GM19328 (cell line): ENCODE measurements at regions not wholly inside any gene's neighbourhood (a gene's known extent, or its start where the extent isn't known, plus 50 kb on each side); places are given as distances from the start of the nearest gene placed in this dataset.
"Not testable (repeated sequence)": the region's sequence is repeated elsewhere in the genome, so short reads cannot be mapped to it uniquely, and the experiment has no call there.

Source experiments
- ATAC-seq: cut with Tn5 transposase; IDR thresholded peaks from one replicate; pipeline ENCODE4 v1.9.1; 2021; ENCODE audit warnings: mild to moderate bottlenecking, moderate library complexity; ENCODE audit not compliant: unreplicated experiment

DNA sequence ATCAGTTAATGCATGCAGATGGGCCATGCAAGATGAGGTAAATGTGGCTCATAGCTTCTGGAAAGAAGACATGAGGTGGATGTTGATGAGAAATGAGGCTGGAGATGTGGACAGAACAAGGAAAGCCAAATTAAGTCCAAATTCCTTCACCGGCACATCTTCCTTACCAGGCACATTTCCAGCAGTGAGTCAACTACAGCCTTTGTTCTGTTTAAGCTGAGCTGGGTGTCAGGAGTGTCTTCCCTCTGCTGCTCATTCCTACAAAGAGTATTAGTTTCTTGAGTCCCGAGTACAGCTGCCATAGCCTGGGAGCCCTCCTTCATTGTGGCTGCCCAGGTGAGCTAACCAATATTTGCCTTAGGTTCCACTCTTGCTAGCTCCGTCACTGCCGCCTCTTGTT lies 945.0 kb downstream of the SLC4A3 start:
- ATAC-seq = no peak

DNA sequence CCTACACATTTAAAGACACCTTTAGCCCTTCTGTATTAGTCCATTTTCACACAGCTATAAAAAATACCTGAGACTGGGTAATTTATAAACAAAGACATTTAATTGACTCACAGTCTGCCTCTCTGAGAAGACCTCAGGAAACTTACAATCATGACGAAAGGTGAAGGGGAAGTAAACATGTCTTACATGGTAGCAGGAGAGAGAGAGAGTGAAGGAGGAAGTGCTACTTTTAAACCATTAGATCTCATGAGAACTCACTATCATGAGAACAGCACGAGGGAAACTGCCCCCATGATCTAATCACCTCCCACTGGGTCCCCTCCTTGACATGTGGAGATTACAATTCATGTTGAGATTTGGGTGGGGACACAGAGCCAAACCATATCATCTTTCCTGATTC lies 946.6 kb downstream of the SLC4A3 start:
- ATAC-seq = no peak

DNA sequence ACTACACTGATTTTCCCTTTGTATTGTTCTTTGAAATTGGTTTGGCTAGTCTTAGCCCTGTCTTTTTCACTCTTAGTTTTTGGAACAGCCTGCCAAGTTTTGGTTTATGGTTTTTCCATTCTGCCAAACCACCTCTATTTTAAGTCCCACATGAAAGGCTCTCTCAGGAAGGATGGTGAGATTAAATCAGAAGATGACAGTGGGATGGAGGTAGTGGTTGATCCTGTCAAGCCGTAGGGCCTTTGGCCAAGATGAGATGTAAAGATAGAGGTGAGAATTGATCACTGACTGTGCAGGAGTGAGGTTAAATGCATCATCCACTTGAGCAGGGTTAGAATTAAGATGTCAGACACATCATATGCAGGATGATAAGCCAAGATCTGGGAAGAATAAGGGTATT lies 948.5 kb downstream of the SLC4A3 start:
- ATAC-seq = no peak

DNA sequence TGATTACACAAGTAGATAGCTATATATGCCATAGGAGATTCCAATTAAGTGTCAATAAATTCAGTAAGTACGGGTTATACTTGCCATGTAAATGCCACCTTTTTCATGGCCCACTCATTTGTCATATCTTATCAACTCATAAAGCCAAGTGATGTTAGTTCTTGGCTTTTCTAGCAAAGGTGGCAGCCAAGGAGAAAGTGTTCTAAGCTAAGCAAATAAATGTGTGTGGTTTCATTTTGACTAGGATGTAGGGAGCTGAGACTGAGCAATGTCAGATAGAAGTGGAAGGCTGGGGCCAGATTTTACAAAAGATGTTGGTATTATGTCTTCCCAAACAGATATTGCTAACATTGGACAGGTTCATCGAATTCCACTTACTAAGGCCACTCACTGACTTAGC lies 952.0 kb downstream of the SLC4A3 start:
- ATAC-seq = no peak

DNA sequence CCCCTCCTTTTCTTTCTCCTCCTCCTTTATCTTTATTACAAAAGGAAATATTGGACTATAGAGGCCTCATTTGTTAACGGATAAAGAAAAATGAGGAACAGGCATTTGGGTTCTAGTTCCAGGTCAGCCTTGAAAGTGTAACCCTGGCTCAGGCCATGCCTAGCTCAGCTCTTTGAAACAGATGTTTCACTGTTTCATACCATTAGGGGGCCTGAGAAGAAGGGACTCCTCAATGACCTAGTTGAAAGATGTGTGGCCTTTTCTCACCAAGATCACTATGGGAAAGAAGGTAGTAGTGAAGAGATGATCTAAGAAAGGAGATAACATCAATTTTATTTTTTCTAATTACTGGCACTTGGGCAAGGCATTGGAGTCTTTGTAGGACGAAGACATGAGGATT lies 952.7 kb downstream of the SLC4A3 start:
- ATAC-seq = no peak

DNA sequence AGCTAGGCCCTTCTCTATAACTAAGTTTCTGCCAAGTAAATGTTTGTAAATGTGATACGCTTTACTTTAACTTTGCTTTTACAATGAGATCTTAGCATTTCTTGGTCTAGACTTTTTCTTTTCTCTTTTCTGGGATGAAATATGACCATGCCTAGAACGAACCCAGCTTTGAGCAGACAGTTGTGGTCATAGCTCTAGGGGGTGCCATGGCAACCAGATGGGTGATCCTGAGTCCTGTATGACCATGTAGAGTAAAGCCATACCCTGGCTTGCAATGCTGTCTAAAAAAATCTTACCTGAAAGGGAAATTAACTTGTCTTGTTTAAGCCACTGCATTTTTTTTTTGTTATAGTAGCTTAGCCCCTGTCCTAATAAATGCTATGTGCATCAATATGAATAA lies 956.3 kb downstream of the SLC4A3 start:
- no peak for ATAC-seq

DNA sequence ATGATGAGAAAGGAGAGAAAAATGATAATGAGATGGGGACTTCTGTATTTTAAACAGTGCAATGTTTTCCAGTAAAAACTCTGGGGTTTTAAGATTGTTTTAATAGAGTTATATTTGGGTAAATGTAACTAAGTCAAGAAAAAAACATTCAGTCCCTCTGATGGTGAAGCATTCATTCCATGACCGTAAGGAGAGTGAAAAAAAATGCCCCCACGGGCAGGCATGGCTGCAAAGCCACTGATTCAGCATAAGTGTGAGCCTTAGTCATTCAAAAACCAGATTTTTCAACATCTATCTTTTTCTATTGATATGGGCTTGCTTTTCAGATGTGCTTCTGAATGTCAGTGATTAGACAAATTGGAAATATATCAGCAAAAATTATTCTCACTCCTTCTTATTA lies 957.8 kb downstream of the SLC4A3 start:
- no peak for ATAC-seq

DNA sequence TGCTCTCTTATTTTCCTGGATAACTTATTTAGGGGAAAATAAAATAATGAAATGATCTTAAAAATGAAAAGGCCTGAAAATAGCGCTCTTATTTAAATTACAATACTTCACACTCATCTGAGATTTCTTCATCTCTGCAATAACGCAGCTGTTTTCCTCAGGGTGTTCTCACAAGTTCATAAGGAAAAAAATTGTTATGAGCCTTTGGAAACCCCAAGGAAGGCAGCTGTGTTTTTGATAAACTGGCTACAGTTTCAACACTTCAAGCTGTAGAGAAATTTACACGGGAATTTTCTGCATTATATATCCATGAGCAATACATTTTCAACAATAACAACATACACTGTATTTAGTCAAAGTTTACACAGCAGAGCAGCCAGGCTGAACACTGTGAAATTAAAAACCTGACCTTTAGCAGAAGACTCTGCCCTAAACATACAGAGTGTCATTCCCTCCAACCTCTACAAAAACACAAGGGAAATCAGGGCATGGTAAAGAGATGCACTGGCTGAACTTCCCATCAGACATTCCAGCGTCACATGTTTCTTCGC lies 959.6 kb downstream of the SLC4A3 start:
- no peak for ATAC-seq

DNA sequence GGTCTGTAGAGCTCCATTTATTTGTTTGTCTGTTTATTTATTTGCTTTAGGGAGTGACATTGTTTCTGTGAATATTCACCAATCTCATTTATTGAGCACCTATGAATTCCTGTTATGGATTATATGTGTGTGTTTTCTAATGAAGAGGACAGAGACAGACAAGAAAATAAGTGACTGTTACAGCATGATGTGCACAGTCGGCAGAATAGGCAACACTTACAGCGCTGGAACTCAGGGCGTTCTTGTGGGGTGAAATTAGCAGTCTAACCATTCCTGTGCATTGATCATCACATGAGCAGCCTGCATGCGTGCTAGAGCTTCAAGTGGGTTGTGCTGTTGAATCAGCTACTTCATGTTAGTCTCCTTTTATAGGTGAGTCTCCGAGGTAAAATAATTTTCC lies 960.7 kb downstream of the SLC4A3 start:
- no peak for ATAC-seq

DNA sequence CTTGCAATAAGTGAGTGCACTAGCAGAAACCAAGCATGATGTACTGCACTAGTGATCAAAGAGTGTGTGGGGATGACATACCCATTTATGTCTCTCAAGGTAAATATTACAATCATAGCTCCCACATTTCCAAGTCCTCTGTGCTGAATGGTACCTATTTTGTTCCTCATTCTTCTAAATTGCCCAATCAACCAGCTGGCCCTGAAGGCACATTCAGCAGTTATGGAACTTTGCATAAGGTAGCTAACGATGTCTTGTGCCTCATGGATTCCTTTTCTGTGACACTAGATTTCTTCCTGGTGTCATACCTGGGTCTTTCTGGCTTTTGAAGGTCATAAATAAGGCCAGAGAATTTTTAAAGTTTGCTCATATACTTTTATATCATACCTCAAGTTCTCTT lies 963.0 kb downstream of the SLC4A3 start:
- ATAC-seq = no peak

DNA sequence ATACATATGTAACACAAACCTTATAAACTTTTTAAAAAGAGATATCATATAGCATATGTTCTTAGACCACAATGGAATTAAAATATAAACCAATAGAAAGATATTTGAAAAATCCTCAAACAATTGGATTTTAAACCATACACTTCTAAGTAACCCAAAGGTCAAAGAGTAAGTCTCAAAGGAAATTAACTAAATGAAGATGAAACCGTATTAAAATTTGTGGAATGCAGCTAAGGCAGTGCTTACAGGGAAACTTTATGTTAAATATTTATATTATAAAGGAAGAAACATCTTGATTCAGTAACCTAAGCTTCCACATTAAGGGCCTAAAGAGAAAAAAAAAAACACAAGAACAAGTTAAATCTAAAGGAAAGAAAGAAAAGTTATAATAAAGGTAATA lies 966.1 kb downstream of the SLC4A3 start:
- no peak for ATAC-seq

DNA sequence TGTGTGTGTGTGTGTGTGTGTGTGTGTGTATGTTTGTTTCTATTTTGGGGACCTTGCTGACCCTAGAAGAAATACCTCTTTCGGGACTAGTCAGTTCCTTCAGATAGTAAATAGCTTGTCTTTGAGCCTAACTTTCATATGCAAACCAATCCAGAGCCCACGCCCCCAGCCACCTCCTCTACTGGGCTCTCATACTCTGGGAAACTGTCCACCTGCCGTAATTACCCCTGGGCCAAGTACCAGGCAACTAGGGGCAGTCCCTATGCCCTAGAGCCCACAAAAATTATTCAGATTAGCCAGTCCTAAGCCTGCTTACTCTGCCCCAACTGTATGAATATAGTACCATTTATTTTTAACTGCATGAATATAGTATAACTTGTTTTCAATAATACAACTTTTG lies 970.4 kb downstream of the EPHA4 start:
- ATAC-seq = no peak

DNA sequence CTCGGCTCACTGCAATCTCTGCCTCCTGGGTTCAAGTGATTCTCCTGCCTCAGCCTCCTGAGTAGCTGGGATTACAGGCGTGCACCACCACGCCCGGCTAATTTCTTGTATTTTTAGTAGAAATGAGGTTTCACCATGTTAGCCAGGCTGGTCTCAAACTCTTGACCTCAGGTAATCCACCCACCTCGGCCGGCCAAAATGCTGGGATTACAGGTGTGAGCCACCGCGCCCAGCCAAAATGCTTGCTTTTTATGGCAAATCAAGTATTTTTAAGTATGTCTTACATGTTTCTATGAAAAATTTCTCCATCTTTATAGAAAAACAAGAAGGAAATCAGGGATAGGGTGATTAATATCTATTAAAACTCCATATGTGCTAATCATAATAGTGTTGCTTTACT lies 959.1 kb downstream of the EPHA4 start:
- not testable (repeated sequence) for ATAC-seq

DNA sequence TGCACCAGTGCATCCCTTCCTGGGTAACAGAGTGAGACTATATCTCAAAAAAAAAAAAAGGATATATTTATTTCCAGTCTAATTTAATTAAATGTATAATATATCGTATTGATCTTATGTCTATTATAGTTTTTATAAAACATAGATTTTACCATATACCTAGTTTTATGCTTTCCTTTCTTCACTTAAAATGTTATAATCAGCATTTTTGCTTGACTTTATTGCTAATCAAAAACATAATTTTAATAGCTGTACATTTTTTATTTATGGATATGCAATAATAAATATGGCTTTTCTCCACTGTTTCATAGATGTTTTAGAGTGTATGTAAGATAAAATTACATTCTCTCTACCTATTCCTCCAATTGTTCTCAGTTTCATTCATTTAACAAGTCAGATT lies 958.0 kb downstream of the EPHA4 start:
- ATAC-seq = no peak

DNA sequence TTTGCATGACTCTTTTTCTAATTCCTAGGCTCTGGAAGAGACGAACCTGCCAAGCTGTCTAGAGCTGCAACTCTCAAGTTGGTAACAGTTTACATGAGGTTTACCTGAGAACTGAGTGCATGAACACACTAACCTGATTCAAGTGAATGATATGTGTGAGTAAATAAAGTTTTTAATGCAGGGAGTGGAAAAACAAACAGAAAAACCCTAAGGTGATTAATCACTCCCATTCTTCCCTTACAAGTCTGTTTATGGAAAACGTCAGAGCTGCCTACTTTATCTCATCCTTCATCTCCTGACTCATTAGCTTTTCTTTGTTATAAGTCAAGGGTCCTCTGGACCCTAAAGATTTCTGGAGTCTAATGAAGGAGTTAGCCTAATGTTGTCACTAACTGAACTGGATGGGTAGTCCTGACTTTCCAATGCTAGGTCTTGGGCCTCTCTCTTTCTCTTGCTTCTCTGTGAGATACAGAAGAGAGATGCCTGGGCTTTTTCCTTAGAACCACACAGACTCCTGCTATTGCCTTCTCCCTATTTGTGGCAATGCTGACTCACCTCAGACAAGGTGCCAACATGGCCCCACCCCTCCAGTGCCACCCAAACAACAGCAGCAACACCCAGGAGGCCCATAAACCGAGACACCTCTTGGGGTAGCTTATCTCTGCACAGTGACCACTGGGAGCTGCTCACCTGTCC lies 952.4 kb downstream of the EPHA4 start:
- ATAC-seq = no peak

DNA sequence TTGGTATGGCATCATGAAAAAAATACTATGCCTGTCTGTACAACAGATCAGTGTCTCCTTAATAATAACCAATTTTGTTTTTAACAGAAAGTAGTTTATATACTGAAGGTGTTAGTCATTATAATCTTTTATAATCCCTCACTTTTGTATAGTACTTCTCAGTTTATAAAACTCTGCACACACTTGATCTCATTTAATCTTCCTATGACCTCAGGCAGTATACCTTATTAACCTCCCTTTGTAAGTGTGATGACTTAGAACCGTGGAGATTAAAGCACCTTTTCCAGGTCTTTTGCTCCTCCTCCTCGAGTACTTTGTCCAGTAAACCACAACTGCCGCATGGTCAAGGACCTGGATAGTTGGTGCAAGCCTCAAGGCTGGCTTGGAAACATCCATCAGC lies 945.5 kb downstream of the EPHA4 start:
- no peak for ATAC-seq

DNA sequence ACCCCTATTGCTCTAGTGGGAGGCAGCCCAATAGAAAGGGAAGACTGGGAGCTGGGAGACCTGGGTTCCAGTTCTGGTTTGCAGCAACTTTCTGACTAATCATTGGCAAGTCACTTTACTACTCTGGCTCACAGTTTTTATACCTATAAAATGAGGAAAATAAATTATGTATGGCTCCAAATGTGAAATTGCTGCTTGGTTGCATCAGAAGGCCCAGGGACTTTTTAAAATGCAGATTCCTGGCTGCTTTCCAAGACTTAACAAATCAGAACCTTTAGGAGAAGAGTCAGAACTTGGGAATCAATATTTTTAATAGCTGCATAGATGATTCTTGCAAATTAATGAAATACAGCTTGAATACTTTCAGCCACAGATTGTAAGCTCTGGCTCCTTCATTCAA lies 943.9 kb downstream of the EPHA4 start:
- no peak for ATAC-seq

DNA sequence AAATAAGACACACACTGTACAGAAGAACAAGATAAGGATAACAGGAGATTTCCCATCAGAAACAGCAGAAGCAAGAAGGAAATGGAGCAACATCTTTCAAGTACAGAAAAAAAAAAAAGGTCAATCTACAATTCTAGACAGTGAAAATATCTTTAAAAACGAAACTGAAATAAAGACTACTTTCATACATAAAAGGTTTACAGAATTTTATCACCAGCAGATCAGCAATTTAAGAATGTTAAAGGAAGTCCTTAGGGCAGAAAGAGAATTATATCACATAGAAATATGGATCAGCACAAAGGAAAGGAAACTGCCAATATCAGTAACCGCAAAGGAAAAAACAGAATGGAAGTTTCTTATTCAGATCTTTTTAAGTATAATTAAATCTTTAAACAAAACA lies 931.0 kb downstream of the EPHA4 start:
- no peak for ATAC-seq

DNA sequence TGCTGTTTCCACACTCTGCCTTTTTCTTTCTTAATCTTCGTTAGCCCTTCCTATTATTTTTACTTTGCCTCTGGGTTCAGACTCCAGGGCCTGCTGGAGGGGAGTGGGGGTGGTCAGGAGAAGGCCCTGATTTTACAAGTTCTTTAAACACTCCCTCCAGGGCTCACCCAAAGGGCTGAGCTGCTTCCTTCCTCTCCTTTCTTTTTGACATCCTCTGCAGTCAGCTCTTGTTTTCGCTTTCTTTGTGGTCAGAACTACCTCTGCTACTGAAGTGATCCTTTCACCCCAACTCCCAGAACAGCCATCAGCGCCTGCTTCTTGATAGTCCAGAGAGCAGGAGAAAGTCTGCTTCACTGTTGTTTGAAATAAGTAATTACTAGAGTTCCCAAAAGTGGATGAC lies 925.7 kb downstream of the EPHA4 start:
- ATAC-seq = no peak

DNA sequence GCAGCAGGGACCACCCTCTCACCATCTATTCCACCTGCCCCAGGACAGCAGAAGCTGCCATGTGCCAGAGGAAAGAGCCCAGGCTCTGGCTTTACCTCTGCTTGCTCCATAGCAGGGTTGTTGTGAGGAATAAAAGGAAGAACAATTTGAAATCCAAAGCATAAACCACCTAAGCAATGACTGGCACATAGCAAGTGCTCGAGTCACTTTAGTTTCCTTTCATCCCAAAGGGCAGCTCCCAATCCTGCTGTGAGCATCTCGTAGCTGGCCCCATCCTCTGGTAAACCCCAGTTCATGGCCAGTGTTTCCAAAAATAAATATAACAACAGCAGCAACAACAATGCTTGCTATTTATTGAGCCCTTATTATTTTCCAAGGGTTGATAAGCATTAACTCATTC lies 923.5 kb downstream of the EPHA4 start:
- no peak for ATAC-seq

DNA sequence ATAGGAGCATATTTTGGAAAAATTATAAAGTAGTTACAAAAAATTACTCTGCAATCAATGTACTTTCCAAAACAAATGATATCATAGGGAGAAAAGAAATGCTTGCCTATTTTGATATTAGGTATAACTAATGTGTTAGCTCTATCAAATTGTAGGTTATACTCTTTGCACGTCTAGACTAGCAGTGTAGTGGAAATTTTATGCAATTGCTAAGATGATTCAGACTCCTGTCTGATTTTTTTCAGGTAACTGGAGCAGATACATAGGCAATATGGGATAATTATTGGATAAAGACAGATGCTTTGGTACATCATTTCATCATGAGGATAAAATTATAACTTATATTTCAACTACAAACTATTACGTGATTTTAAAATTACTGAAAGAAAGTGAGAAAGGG lies 918.3 kb downstream of the EPHA4 start:
- ATAC-seq = no peak

DNA sequence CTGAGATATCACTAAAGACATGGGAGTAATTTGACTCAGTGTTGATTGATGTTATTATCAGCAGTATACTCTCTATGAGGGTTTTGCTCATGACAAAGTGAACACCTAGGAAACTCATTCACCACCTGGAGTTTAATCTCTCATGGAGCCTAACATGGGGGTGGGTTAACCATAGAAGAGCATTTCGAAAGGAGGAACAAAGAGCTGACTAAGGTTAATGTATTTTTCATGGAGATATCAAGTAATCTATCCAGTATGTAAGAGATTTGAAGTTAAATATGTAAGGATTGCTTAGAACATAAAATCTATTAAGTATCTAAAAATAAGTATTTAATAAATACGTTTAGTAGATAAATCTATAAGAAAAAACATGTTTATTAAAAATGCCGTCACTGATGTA lies 917.8 kb downstream of the EPHA4 start:
- no peak for ATAC-seq
